Ishikawa (cell line): ENCODE measurements at regions not wholly inside any gene's neighbourhood (a gene's known extent, or its start where the extent isn't known, plus 50 kb on each side); places are given as distances from the start of the nearest gene placed in this dataset.

Experiments used
- CEBPB ChIP-seq: IDR thresholded peaks from 2 replicates; pipeline ENCODE4 v1.6.1; 2012
- CREB1 ChIP-seq: IDR thresholded peaks from 2 replicates; pipeline ENCODE4 v1.6.1; 2012; ENCODE audit warnings: low read depth
- EGR1 ChIP-seq: IDR thresholded peaks from 2 replicates; pipeline ENCODE4 v1.6.1; 2012
- EP300 ChIP-seq: IDR thresholded peaks from 2 replicates; pipeline ENCODE4 v1.6.1; 2012; ENCODE audit warnings: borderline replicate concordance
- FOXM1 ChIP-seq: IDR thresholded peaks from 2 replicates; pipeline ENCODE4 v1.6.1; 2012; ENCODE audit warnings: low read depth, borderline replicate concordance
- NFIC ChIP-seq: IDR thresholded peaks from 2 replicates; pipeline ENCODE4 v1.6.1; 2012
- RAD21 ChIP-seq: IDR thresholded peaks from 2 replicates; pipeline ENCODE4 v1.6.1; 2012; ENCODE audit warnings: low read depth
- TAF1 ChIP-seq: IDR thresholded peaks from 2 replicates; pipeline ENCODE4 v1.6.1; 2012; ENCODE audit warnings: low read depth, mild to moderate bottlenecking
- TCF12 ChIP-seq: IDR thresholded peaks from 2 replicates; pipeline ENCODE4 v1.6.1; 2012; ENCODE audit warnings: low read depth
- TEAD4 ChIP-seq: IDR thresholded peaks from 2 replicates; pipeline ENCODE4 v1.6.1; 2012
- YY1 ChIP-seq: IDR thresholded peaks from 2 replicates; pipeline ENCODE4 v1.6.1; 2012; ENCODE audit warnings: low read depth
- ZBTB7A ChIP-seq: IDR thresholded peaks from 2 replicates; pipeline ENCODE4 v1.6.1; 2012; ENCODE audit warnings: low read depth
- TF ChIP-seq, protein P1 (sequence below): IDR thresholded peaks from 2 replicates; pipeline ENCODE4 v1.6.1; 2012; ENCODE audit warnings: low read depth, mild to moderate bottlenecking
- TF ChIP-seq, protein P2 (sequence below): IDR thresholded peaks from 2 replicates; pipeline ENCODE4 v1.6.1; 2012
- TF ChIP-seq, protein P3 (sequence below): IDR thresholded peaks from 2 replicates; pipeline ENCODE4 v1.6.1; 2012

DNA sequence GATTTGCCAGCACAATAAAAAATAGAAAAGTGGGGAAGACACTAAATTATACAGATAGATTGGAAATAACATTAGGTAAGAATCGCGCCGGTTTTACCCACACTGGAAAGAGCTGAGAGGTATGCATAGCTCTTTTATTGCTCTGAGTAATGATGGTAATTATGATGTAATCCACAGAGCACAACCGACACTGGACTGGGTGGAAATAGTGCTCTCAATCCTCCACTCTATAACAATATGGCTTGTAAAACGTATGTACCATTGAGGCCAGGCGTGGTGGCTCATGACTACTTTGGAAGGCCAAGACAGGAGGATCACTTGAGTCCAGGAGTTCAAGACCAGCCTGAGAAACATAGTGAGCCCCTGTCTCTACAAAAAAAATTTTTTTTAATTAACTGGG, 104.3 kb upstream of the RAPGEF2 start:
- TF ChIP-seq EP300 (no peak), ZBTB7A (no peak), EGR1 (no peak), FOXM1 (no peak), NFIC (no peak), YY1 (no peak), CEBPB (no peak), RAD21 (no peak)
- TF ChIP-seq, protein P1, sequence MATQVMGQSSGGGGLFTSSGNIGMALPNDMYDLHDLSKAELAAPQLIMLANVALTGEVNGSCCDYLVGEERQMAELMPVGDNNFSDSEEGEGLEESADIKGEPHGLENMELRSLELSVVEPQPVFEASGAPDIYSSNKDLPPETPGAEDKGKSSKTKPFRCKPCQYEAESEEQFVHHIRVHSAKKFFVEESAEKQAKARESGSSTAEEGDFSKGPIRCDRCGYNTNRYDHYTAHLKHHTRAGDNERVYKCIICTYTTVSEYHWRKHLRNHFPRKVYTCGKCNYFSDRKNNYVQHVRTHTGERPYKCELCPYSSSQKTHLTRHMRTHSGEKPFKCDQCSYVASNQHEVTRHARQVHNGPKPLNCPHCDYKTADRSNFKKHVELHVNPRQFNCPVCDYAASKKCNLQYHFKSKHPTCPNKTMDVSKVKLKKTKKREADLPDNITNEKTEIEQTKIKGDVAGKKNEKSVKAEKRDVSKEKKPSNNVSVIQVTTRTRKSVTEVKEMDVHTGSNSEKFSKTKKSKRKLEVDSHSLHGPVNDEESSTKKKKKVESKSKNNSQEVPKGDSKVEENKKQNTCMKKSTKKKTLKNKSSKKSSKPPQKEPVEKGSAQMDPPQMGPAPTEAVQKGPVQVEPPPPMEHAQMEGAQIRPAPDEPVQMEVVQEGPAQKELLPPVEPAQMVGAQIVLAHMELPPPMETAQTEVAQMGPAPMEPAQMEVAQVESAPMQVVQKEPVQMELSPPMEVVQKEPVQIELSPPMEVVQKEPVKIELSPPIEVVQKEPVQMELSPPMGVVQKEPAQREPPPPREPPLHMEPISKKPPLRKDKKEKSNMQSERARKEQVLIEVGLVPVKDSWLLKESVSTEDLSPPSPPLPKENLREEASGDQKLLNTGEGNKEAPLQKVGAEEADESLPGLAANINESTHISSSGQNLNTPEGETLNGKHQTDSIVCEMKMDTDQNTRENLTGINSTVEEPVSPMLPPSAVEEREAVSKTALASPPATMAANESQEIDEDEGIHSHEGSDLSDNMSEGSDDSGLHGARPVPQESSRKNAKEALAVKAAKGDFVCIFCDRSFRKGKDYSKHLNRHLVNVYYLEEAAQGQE = no peak
- TF ChIP-seq, protein P2, sequence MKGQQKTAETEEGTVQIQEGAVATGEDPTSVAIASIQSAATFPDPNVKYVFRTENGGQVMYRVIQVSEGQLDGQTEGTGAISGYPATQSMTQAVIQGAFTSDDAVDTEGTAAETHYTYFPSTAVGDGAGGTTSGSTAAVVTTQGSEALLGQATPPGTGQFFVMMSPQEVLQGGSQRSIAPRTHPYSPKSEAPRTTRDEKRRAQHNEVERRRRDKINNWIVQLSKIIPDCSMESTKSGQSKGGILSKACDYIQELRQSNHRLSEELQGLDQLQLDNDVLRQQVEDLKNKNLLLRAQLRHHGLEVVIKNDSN = no peak

DNA sequence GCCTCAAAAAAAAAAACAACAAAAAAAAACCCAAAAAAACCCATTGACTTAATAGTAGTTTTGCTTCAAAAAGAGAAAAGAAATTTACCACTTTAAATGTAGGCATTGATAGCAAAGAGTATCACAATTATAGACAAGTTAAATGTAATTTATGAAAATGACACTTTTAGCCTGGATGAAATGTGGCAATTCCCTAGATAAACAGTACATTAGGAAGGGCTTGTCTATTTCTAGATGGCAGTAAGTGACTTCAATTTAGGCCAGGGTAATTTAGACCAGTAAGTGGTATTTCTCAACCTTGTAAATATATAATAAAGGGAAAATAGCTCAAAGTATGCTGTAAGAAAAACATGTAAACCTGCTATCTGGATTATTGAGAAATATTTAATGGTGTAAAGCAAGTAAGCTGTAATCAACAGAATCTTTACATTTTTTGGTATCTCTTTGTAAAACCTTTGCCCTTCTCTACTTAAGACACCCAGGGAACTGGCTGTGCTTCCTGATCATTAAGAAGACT, 103.7 kb upstream of the RAPGEF2 start:
- no peak for TF ChIP-seq EGR1
- TF ChIP-seq TEAD4 = no peak
- TF ChIP-seq RAD21 = no peak
- no peak for TF ChIP-seq TAF1
- TF ChIP-seq, protein P2 = no peak
- TF ChIP-seq, protein P3, sequence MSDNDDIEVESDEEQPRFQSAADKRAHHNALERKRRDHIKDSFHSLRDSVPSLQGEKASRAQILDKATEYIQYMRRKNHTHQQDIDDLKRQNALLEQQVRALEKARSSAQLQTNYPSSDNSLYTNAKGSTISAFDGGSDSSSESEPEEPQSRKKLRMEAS = no peak
- TF ChIP-seq TCF12 = no peak
- no peak for TF ChIP-seq YY1
- no peak for TF ChIP-seq CREB1
- no peak for TF ChIP-seq EP300
- TF ChIP-seq, protein P1 = no peak
- TF ChIP-seq CEBPB = no peak
- no peak for TF ChIP-seq ZBTB7A
- TF ChIP-seq FOXM1 = no peak
- no peak for TF ChIP-seq NFIC

DNA sequence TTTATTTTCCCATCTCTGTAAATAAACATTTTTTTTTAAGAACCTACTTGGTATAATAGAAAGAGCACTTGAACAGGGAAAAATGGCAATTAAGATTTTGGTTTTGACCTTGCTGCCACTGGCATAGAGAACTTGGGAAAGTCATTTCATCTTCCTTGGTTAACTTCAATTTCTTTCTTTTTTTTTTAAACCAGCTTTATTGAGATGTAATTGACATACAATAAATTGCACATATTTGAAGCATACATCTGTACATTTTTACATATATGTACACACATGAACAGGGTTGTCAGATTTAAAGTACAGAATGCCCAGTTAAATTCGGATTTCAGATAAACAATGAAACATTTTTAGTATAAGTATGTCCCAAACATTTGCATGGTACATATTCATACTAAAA, 103.0 kb upstream of the RAPGEF2 start:
- TF ChIP-seq TCF12 = no peak

DNA sequence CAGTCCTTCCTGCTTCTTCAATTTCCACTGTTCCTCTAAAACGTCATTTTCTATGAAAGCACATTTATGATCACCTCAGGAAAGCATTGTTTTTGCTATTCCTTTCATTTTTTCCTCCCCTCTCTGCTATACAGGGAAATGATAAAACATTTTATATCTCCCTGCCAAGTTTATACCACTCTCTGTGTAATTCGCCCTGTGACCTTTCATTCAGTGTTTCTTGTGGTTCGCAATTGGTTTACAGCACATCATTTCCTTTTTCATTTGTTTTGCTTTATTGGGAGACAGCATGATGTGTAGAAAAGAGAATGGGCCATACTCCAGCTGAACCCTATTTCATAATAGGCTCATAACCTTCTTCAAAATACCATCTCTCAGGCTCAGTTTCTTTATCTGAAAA, 99.9 kb upstream of the RAPGEF2 start:
- TF ChIP-seq YY1 (no peak), CREB1 (no peak), TCF12 (no peak), TEAD4 (no peak), FOXM1 (no peak), TAF1 (no peak), EP300 (no peak), RAD21 (no peak), CEBPB (no peak)
- TF ChIP-seq, protein P2 = no peak
- TF ChIP-seq, protein P1 = no peak
- TF ChIP-seq, protein P3 = no peak
